Activated effector memory CD4-positive, alpha-beta T cell treated with Interleukin-2 at 50 U/mL for 16 hours (primary cell): ENCODE measurements at regions not wholly inside any gene's neighbourhood (a gene's known extent, or its start where the extent isn't known, plus 50 kb on each side); places are given as distances from the start of the nearest gene placed in this dataset.
"Not testable (repeated sequence)": the region's sequence is repeated elsewhere in the genome, so short reads cannot be mapped to it uniquely, and the experiment has no call there.

ENCODE experiments used
- DNase-seq: peaks from one replicate; pipeline ENCODE4 v3.0.0-alpha.2; 2020

DNA sequence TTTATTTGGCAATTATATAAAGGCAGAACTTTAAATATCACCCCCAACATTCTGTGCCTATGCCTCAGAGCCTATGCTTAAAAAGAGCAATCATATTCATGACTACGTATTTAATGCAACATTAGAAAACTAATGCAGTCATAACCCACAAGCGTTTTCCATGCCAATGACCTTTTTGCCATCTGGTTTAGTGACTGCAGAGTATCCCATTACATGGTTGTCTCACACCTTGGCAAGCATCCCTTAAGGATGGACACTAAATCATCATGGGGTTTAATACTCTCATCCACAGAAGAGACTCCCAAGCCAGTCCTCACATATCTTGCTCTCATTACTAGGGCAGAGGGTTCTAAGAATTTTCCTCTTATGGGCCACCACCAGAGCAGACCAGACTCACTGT is 188.2 kb upstream of the PLGLB2 start:
- not testable (repeated sequence) for DNase-seq

DNA sequence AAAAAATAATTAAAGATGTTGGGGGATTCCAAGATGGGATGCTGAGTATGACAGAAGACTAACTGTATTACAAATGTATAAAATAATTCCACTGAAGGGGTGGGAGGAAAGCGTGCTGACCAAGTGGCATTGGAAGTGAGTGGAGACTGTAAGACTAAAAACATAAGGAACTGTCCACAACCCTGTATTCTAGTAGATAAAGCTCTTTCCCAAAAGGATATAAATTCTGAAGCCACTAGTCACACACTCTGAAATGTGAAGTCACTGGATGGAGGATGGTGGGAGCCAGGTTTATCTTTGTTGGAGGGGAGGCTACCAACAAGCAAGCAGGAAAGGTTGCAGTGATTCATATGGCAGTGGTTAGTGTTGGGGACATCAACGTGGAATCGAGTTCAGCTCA is 182.8 kb upstream of the PLGLB2 start:
- not testable (repeated sequence) for DNase-seq

DNA sequence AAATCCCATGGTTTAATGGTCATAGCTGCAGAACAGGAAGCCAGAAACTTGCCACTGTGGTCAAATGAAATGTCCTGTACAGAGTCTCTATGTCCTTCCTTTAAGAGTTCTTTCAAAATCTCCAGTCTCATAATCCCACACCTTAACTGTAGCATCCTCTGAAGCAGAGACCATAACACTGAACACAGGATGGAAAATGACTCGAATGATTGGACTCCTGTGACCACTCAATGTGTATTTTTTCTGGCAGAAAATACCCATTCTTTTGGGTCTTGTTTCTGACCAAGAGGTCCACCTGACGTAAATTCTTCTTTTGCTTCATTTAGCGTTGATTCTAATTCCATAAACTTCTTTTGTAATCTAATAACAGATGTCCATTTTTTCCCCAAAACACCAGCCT is 181.4 kb upstream of the PLGLB2 start:
- not testable (repeated sequence) for DNase-seq

DNA sequence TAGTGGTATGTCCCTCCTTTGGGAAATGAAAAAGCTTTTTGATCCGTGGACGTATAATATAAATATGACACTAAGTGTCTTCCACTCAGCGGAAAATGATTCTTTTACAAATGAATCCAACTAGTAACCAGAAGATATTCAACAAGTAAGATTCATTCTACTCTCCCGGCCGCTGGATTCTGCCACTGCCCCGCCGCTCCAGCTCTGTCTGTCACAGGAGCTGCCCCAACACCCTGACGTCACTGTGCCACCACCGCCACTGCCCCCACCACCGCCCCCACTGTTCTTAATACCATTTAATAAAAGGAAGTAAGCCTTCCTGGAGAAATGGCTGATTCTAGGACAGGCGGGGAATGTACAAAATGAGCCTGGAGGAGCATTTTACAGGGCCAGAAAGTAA is 180.8 kb upstream of the PLGLB2 start:
- DNase-seq, result not testable (repeated sequence)

DNA sequence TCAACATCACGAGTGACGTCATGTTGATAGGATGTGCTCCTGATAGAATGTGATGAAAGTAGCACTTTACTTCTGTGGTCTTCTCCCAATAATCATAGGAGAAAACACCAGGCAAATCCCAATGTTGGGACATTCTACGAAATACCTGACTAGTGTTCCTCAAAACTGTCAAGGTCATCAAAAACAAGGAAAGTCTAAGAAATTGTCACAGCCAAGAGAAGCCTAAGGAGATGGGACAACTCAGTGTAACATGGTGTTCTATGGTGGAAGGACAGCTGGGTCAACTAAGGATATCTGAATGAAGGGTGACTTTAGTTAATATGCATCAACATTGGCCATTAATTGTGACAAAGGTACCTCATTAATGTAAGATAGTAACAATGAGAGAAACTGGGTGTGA is 180.0 kb upstream of the PLGLB2 start:
- DNase-seq, result not testable (repeated sequence)

DNA sequence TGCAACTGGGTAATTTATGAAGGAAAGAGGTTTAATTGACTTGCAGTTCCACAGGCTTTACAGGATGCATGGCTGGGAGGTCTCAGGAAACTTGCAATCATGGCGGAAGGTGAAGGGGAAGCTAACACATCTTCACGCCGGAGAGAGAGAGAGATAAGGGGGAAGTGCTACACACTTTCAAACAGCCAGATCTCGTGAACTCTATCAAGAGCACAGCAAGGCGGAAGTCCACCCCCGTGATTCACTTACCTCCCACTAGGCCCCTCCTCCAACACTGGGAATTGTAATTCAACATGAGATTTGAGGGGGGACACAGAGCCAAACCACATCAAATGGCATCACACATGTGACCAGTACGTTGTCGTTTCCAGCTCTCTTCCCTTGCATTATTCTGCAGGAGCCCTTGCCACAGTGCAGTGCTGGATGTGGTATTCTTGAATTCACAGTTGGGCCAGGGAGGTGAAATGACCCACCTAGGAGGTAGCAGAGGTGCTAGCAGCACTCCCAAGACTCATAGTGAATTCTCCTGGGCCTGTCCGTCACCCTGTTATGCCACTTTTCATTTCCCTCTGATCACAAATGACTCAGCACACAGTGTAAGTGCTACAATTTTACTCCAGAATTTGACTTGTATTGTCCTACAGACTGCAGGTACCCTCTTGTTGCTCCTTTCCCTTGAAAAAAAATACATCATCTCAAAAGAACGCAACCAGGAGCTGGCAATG is 179.2 kb upstream of the PLGLB2 start:
- not testable (repeated sequence) for DNase-seq

DNA sequence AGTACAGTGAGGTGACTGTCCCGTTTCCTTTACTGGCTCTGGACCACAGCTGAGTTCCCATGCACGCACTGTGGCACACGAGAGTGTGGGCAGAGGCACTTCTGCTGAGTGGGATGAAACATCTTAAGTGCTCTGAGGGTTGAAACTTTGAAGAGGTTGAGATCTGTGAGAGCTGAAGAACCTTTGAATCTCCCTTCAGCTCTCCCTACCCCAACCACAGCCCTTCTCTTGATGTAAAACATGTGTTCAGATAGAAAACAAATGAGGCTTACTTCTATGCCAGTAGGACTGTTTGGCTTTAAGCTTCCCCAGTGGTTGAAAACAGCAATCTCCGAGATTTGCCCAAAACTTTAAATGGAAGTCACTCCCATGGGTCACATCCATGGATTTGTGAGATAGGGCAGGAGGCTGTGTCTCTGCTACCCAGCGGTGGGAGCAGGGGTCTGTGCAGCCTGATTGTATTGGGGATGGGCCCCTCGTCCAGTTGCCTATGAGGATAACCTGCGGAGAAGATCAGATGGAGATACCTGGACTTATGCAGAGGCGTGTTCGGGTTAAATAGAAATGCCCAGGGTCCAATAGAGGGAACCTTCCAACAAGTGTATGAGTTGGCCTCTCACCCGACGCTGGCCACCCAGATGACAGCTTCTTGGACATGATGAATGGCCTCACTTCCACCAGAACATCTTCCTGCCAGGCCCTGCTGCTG is 178.0 kb upstream of the PLGLB2 start:
- DNase-seq, result not testable (repeated sequence)

DNA sequence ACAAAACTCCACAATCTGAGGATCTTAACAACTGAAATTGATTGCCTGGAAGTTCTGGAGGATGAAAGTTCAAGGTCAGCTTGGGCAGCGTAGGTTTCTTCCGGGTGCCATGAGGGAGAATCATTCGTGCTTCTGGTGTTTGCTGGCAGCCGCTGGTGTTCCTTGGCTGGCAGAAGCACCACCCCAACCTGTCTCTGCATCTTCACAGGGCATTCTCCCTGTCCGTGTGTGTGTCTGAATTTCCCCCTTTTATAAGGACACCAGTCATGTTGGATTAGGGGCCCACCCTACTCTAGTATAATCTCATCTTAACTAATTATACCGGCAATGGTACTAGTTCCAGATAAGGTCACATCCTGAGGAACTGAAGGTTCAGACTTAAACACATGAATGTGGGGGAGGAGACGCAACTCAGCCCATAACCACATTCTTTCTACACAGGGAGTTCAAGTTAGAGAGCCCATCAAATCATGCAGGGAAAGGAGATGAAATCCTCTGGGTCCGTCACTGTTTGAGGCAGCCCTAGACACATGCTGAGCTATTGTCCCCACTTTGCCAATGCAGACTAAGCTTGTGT is 175.9 kb upstream of the PLGLB2 start:
- not testable (repeated sequence) for DNase-seq

DNA sequence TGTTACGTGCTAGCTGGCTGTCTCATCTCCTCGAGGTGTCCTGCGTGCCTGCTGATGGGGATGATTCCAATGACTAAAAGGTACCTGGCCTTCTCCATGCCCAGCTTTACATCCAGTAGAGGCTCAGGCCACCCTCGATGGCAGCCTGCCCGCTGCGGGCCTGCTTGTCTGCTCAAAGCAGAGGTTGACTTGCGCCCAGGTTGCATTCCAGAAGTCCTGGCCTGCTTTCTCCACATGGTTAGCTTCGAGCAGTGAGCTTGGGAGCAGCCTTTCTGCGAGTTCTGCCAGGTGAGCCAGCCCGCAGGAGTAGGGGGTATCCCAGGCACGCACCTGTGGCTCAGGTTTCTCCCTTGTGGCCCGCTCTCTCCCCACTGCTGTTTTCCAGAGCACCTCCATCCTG is 175.0 kb upstream of the PLGLB2 start:
- DNase-seq, result not testable (repeated sequence)

DNA sequence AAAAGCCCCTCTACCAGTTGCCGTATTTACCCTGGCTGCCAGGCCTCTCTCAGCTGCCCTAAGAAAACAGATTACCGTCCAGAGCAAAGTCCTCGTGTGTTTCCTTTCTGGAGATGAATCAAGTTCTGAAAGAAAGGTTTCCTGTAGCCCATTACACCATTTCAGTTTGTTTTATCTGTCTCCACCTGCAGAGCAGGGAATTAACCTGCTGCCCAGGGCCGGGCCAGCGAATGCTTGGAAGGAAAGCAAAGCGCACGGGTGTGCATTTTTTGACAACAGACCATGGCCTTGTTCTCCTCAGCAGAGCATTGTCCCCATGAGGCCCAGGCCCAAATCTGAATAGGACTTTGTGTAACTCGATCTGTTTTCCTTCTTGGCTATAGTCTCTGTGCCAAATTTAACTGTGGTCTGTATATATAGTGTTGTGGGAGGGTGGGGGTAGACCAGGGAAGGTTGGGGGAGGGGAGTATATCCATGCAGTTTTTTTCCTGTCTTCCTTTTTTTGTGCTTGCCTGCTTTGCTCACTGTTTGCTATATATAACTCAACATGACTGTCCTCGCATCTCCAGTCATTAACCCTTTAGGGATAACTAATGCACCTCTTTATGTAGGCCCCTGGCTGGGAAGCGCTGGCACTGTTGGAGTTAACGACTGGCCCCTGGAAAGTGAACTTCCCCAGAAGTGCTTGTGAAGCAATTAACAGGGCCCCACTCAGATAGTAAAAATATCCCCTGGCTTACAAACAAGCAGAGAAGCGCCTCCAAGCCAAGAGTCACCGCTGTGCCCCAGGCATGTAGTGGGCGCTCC is 174.3 kb upstream of the PLGLB2 start:
- DNase-seq, result not testable (repeated sequence)

DNA sequence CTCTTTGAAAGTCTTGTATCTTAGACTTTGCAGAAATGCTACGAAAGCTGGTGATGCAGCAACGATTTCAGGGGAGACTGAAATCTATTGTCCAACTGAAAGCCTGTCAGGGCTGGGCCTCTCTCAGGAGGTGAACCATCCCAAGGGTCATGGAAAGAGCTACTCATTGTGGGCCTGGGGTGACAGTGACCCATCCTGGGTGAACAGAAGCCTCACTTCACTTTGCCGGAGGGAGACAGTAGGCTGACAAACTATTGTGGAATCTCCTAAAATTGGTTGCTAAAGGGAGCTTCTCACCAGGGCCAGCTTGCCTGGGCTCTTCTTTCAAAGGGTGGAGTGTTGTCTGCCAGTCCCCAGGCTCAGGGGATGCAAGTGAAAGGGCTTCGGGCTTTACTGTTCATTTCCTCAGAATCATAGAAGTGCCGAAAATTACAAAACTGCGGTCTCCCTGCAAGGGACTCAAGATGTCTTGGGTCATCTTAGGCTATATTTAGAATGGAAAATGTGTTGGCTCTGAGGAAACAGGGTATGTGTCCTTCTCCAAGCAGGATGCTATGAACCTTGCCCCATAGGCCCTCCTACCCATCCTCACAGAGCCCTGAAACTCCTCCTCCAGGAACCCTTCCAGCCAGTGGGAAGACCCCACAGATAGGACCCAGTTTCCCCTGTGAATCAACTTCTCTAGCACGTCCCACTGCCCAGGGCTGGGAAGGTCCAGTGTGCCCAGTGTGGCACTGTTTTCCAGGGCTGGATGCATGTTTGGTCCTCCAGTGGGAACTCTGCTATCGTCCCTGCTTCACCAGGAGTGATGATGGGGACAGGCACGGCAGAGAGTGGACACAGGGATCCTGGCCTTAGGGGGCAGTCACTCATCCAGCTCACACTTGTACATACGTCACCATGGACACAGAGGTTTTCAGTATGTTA is 173.4 kb upstream of the PLGLB2 start:
- not testable (repeated sequence) for DNase-seq

DNA sequence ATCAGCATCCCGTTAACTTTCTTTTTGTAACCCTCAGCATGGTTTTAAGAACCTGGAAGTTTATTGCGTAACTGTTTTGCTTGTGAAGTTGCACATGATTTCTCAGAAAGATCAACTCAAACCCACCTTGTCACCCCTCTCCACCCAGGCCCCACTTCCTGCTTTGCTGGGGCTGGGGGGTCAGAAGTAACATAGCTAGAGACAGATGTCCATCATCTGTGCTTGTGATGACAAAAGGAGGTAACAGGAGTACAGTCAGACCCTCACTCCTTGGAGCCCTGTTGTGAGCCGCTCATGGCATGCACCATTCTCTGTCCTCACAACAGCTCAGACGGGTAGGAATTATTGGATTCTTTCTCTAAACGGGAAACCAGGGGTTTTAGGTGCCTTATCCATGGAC is 172.7 kb upstream of the PLGLB2 start:
- not testable (repeated sequence) for DNase-seq

DNA sequence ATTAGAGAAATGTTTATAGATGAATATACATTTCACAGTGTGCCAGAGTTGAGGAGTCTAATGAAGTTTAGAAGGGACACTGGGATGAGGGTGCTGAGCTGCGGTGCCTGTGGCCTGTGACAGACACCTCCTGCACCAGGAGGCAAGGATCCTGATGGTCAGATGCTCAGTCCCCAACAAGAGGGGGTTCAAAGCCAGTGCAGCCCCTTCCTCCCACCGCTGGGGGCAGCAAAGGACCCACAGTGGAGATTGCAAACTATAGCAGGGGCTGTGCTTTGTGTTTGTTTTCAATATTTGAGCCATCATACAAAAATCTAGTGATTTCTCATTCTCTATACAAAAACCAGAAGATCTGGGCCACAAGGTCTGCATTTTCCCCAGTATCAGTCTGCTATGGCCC is 170.5 kb upstream of the PLGLB2 start:
- not testable (repeated sequence) for DNase-seq

DNA sequence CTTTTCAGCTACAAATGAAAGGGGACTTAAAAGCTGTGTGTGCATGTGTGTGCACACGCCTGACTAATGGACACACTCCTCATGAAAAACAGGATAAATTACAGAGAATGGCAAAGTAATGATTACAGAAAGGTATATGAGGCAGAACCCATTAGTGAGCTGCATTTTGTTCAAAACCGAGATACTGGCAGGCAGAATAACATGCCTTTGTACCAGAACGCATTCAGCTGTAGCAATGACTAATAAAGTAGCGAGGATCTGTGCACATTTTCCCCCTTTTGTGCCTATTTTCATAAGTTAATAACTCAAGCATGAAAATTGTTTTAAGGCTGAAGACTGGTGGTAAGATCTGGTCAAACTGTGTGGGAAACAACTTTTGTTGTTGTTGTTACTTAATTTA is 165.7 kb upstream of the PLGLB2 start:
- DNase-seq, result not testable (repeated sequence)

DNA sequence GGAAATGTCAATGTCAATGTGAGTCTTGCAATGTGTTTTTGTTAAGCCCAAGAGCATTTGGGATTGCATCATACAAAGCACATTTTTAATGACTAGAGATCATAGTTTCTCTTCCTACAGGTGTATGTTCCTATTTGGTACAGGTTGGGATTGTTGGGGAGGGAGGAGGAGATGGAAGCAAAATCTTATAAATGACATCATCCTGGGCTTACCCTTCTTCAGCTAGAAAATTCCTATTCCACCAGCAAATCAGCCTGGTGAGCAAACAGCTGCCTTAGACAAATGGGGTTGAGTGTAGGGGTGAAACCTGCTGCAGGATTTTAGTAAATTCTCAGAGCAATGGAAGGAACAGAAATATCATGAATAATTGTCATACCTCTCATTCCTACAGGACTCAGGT is 165.3 kb upstream of the PLGLB2 start:
- DNase-seq, result not testable (repeated sequence)

DNA sequence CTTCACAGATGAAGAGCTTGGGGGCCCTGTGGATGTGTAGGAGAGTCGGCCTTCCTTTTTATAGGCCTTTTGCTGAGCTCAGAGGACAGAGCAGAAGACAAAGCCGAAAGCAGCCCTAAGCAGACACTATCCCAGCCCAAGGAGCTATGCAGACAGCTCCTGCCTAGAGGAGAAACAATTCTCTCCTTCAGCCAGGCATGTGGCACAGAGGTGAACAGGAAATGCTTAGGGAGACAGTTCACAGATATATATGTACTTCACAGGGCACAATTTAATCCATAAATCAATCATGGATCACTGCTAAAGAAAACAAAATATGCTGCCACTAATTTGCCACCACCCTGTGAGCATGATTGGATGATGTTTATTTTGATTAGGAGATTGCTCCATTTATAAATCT is 164.5 kb upstream of the PLGLB2 start:
- not testable (repeated sequence) for DNase-seq

DNA sequence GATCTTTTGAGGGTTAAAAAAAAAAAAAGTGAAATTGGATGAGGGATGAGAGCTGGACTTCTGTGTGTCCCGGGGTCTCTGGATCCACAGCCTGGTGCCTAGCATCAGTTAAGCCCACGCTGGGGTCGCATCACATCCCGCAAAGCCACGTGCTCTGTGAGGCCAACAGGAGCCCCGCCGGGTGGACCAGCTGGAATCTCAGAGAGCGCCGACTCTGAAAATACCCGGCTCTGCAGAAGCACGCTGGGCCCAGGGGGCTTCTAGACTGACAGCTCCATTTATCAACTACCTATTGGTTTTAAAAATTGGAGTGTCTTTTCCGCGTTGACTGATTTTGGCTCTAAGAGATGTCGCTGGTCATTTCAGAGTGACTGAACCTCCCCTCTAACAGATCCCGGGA is 164.1 kb upstream of the PLGLB2 start:
- DNase-seq, result not testable (repeated sequence)

DNA sequence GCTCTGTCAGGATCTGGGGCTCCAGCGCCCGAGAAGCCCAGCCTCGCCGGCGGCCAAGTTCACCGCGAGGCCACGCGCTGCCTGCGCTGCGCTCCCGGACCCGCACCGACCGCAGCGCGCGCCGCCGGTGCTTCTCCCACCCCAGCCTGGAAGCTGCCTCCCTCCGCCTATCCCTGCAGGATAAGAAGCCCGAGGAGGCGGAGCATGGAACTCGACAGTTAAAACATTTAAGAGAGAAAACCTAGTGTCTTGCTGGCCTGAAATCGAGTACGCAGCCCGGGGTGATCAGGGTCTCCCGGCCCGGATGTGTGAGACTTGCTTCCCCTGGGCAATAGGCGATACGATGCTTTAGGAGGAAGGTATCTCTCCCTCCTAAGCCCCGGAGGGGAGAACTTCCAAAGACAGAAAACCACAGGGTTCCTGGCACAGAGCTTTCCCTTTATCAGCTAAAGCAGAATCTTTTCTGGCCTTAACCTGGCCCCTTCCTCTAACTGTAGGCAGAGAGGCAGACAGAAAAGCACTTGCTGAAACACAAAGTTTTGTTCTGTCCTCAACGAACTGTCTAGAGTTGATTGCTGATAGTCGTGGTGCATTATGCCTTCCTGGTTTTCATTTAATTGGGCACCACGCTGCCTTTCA is 163.5 kb upstream of the PLGLB2 start:
- not testable (repeated sequence) for DNase-seq

DNA sequence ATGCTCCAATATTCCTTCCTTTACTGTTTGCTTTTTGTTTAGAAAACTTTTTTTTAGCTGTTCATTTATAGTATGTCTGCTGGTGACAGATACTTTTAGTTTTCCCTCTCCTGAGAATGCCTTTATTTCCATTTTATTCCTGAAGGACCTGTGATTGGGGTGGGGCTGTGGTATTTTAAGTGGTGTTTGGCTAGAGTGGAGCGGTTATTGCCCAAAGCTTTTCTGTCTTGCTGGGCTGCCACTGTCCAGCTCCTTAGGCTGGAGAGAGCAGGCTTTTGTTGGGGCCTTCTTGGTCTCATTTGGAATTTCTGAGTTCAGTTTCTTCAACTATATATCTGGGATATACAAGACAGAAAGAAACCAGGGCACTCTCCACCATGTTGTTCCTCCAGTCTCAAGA is 160.0 kb upstream of the PLGLB2 start:
- not testable (repeated sequence) for DNase-seq

DNA sequence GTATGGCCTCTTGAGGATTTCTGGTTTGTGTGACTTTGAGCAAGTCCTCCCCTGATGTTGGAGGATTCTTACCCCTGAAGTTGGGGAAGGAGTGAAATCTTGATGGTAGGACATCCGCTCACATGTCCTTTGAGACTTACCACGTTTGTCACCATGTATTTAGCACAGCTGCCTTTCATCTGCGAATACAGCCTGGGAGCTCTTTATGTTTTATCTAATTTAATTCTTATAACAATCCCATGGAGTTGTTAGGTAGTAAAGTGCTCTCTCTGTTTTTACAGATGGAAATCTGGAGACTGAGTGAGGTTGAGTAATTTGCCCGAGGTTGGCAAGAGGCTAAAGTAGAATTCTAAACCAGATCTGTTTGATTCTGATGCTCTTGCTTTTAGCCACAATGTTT is 154.9 kb upstream of the PLGLB2 start:
- DNase-seq, result not testable (repeated sequence)
